ENCODE measurements at regions not wholly inside any gene's neighbourhood (a gene's known extent, or its start where the extent isn't known, plus 50 kb on each side); places are given as distances from the start of the nearest gene placed in this dataset.

- Histone ChIP-seq H3K4me3 (replicated peaks in 1 of 3; ENCODE audit: low read depth in 2 of 3, low read length in 3 of 3) (no peak overlapping the region), H3K9me3 (replicated peaks in 1 of 2; ENCODE audit: control insufficient read depth in 1 of 2, insufficient read depth in 1 of 2, low read length in 2 of 2) (no peaks in the 10 kb centered on the region), H3K79me2 (ENCODE audit: insufficient read depth, low read length) (no peaks in the 10 kb centered on the region), H4K20me1 (ENCODE audit: insufficient read depth, low read length) (no peaks in the 10 kb centered on the region), H3K36me3 (replicated peaks in 1 of 2; ENCODE audit: control insufficient read depth in 1 of 2, insufficient read depth in 2 of 2, low read length in 2 of 2) (no peaks in the 10 kb centered on the region), H3K9ac (ENCODE audit: insufficient read depth, low read length, poor library complexity, severe bottlenecking) (no peak overlapping the region), H2AFZ (ENCODE audit: insufficient read depth, low read depth, low read length, poor library complexity, severe bottlenecking) (no peak overlapping the region), H3K27ac (ENCODE audit: low read depth in 1 of 2, low read length in 2 of 2) (no peak overlapping the region), H3K4me2 (replicated peaks; ENCODE audit: extremely low read depth, low read length, poor library complexity, severe bottlenecking) (no peak overlapping the region), H3K27me3 (ENCODE audit: control insufficient read depth in 2 of 2, insufficient read depth in 2 of 2, low read length in 2 of 2) (no peaks in the 10 kb centered on the region), H3K4me1 (ENCODE audit: control insufficient read depth in 1 of 2, insufficient read depth in 2 of 2, low read length in 2 of 2) (no peaks in the 10 kb centered on the region)
- H3K4me3 Mint-ChIP-seq, result no peak overlapping the region
- H3K27me3 Mint-ChIP-seq (ENCODE audit: low read depth in 3 of 3), result no peaks in the 10 kb centered on the region
- intact Hi-C loops (cut with micrococcal nuclease), result no loop called here
- H3K4me1 Mint-ChIP-seq, result no peaks in the 10 kb centered on the region
- no peak for DNase-seq
- H3K36me3 Mint-ChIP-seq, result no peaks in the 10 kb centered on the region
- TF ChIP-seq CTCF (IDR thresholded peaks at IDR 0.05), result no peak
- peaks cover 0 to 3% (median under 1%) of the 10 kb centered on the region in 7 donors for H3K9me3 Mint-ChIP-seq
- no CpG with 5 or more reads among the region's 2 CpGs for WGBS (ENCODE audit: insufficient coverage)
- H3K27ac Mint-ChIP-seq, result no peak overlapping the region
Measured at GRCh38 chr3:89586256-89586655, 478.8 kb downstream of the EPHA3 start.

DNA sequence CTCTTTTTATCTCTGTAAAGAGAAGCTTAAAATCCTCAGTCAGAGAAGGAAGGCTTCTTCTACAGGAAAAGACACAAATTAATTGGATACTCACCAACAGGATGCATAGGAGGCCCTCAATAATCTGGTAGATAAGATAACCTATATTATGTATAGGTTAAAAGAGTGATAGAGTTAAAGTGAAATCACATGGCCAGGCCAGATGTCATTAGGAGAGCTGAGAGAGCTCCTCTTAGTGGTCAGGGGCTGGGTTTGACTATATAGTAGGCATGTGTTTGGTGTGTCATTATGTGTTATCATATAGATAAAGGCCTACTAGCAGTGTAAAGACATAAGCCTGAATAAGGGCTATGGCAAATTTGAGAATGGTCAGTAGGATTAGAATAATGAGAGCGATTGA is 479.3 kb downstream of the EPHA3 start:
- Histone ChIP-seq H3K4me2 (replicated peaks; ENCODE audit: extremely low read depth, low read length, poor library complexity, severe bottlenecking) (no peak overlapping the region), H3K27ac (ENCODE audit: low read depth in 1 of 2, low read length in 2 of 2) (no peak overlapping the region), H2AFZ (ENCODE audit: insufficient read depth, low read depth, low read length, poor library complexity, severe bottlenecking) (no peak overlapping the region), H3K4me1 (ENCODE audit: control insufficient read depth in 1 of 2, insufficient read depth in 2 of 2, low read length in 2 of 2) (no peaks in the 10 kb centered on the region), H3K79me2 (ENCODE audit: insufficient read depth, low read length) (no peaks in the 10 kb centered on the region), H3K9me3 (replicated peaks in 1 of 2; ENCODE audit: control insufficient read depth in 1 of 2, insufficient read depth in 1 of 2, low read length in 2 of 2) (no peaks in the 10 kb centered on the region), H4K20me1 (ENCODE audit: insufficient read depth, low read length) (no peaks in the 10 kb centered on the region), H3K4me3 (replicated peaks in 1 of 3; ENCODE audit: low read depth in 2 of 3, low read length in 3 of 3) (no peak overlapping the region), H3K9ac (ENCODE audit: insufficient read depth, low read length, poor library complexity, severe bottlenecking) (no peak overlapping the region), H3K27me3 (ENCODE audit: control insufficient read depth in 2 of 2, insufficient read depth in 2 of 2, low read length in 2 of 2) (no peaks in the 10 kb centered on the region), H3K36me3 (replicated peaks in 1 of 2; ENCODE audit: control insufficient read depth in 1 of 2, insufficient read depth in 2 of 2, low read length in 2 of 2) (no peaks in the 10 kb centered on the region)
- no peak overlapping the region for H3K4me3 Mint-ChIP-seq
- H3K4me1 Mint-ChIP-seq, result no peaks in the 10 kb centered on the region
- WGBS (ENCODE audit: insufficient coverage), result 100% methylated on average over 1 of the region's 1 CpG
- no peak for TF ChIP-seq CTCF (IDR thresholded peaks at IDR 0.05)
- no peaks in the 10 kb centered on the region for H3K27me3 Mint-ChIP-seq (ENCODE audit: low read depth in 3 of 3)
- no peak for DNase-seq
- peaks cover 0 to 3% (median 2%) of the 10 kb centered on the region in 7 donors for H3K9me3 Mint-ChIP-seq
- no peak overlapping the region for H3K27ac Mint-ChIP-seq
- intact Hi-C loops (cut with micrococcal nuclease), result no loop called here
- H3K36me3 Mint-ChIP-seq, result no peaks in the 10 kb centered on the region
